ENCODE measurements at regions not wholly inside any gene's neighbourhood (a gene's known extent, or its start where the extent isn't known, plus 50 kb on each side); places are given as distances from the start of the nearest gene placed in this dataset.

DNA sequence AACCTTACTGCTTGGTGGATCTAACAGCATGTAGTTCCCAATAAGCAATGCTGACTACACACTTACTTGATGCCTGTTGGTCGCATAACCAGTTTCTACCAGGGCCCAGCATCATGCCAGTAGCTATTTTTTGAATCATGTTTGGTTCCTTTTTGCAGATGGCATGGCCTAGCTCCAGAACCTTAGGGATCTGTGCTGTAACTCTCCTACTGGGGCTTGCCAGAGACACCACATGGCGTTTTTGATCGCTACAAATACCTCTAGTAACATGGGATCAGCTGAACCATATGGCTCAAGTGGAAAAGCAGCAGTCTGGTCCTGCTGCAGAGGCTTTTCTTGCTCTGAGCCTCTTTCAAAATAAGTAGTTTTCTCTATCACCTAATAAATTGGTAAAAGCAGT is 654.6 kb upstream of the API5 start:
- BruUV-seq (replicated peaks), result no TSS peak
- ChIA-PET POLR2A (no interaction called here), CTCF (no interaction called here)
- H2AFZ ChIP-seq (ENCODE audit: low read depth, low read length), result no peak overlapping the region
- H3K4me2 ChIP-seq (ENCODE audit: insufficient read depth, low read length), result no peak overlapping the region
- H3K4me3 ChIP-seq (replicated peaks in 1 of 3; ENCODE audit: insufficient read depth in 1 of 3, low read depth in 1 of 3, low read length in 3 of 3), result no peak overlapping the region
- no peaks in the 10 kb centered on the region for H3K9me3 ChIP-seq (replicated peaks; ENCODE audit: control insufficient read depth, insufficient read depth, low read length)
- DNase-seq (ENCODE audit: low read depth, low spot score) (no peak), FAIRE-seq (no peak)
- intact Hi-C loops (cut with micrococcal nuclease) (no loop called here), dilution Hi-C loops (cut with MboI; ENCODE audit: extremely low pct_ligation_motif_present, low sequenced_read_pairs) (no loop called here)
- H3K4me1 ChIP-seq (ENCODE audit: control insufficient read depth, extremely low read depth, insufficient read depth, low read length), result no peaks in the 10 kb centered on the region
- H3K36me3 ChIP-seq (ENCODE audit: control insufficient read depth in 2 of 2, extremely low read depth in 1 of 2, insufficient read depth in 2 of 2, low read length in 2 of 2), result no peaks in the 10 kb centered on the region
- TF ChIP-seq JUN (IDR thresholded peaks at IDR 0.05; ENCODE audit: borderline replicate concordance, insufficient read depth, insufficient read length, low read depth), result no peak
- TF ChIP-seq, protein P1, sequence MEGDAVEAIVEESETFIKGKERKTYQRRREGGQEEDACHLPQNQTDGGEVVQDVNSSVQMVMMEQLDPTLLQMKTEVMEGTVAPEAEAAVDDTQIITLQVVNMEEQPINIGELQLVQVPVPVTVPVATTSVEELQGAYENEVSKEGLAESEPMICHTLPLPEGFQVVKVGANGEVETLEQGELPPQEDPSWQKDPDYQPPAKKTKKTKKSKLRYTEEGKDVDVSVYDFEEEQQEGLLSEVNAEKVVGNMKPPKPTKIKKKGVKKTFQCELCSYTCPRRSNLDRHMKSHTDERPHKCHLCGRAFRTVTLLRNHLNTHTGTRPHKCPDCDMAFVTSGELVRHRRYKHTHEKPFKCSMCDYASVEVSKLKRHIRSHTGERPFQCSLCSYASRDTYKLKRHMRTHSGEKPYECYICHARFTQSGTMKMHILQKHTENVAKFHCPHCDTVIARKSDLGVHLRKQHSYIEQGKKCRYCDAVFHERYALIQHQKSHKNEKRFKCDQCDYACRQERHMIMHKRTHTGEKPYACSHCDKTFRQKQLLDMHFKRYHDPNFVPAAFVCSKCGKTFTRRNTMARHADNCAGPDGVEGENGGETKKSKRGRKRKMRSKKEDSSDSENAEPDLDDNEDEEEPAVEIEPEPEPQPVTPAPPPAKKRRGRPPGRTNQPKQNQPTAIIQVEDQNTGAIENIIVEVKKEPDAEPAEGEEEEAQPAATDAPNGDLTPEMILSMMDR (IDR thresholded peaks at IDR 0.05; ENCODE audit: extremely low read depth in 1 of 2, insufficient read depth in 1 of 2, low read depth in 1 of 2, low read length in 2 of 2), result no peak
- no peak for TF ChIP-seq FOS (IDR thresholded peaks at IDR 0.05; ENCODE audit: borderline replicate concordance, insufficient read depth, low read length)
- TF ChIP-seq POLR2AphosphoS5 (IDR thresholded peaks at IDR 0.05; ENCODE audit: insufficient read depth, low read depth, low read length), result no peak
- no peak for TF ChIP-seq MYC (IDR thresholded peaks at IDR 0.05; ENCODE audit: low read depth, low read length)
- TF ChIP-seq EZH2 (IDR thresholded peaks at IDR 0.05; ENCODE audit: borderline replicate concordance, low read depth, low read length, severe bottlenecking), result no peak
- TF ChIP-seq GATA2 (IDR thresholded peaks at IDR 0.05; ENCODE audit: insufficient read depth, insufficient read length, low read depth, low read length), result no peak
- TF ChIP-seq, protein P2, sequence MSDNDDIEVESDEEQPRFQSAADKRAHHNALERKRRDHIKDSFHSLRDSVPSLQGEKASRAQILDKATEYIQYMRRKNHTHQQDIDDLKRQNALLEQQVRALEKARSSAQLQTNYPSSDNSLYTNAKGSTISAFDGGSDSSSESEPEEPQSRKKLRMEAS (IDR thresholded peaks at IDR 0.05; ENCODE audit: insufficient read depth, insufficient read length), result no peak
- no peak for TF ChIP-seq POLR2A (IDR thresholded peaks at IDR 0.05; ENCODE audit: low read depth, low read length)
- no peak overlapping the region for H3K9ac ChIP-seq (replicated peaks; ENCODE audit: extremely low read depth, insufficient read depth, low read length)
- no peaks in the 10 kb centered on the region for H3K79me2 ChIP-seq (ENCODE audit: control insufficient read depth, insufficient read depth, low read length)
- H3K27ac ChIP-seq (ENCODE audit: insufficient read depth, low read depth, low read length), result no peak overlapping the region
- H3K27me3 ChIP-seq (ENCODE audit: control insufficient read depth in 2 of 2, insufficient read depth in 2 of 2, low read length in 2 of 2), result no peaks in the 10 kb centered on the region
- no peaks in the 10 kb centered on the region for H3K9me1 ChIP-seq (replicated peaks; ENCODE audit: control insufficient read depth, extremely low read depth, insufficient read depth, low read length)
- H4K20me1 ChIP-seq (replicated peaks; ENCODE audit: control insufficient read depth, extremely low read depth, insufficient read depth, low read length), result no peaks in the 10 kb centered on the region

Measured in endothelial cell of umbilical vein (primary cell).